M059J (cell line): ENCODE measurements at regions not wholly inside any gene's neighbourhood (a gene's known extent, or its start where the extent isn't known, plus 50 kb on each side); places are given as distances from the start of the nearest gene placed in this dataset.
A peak's percentile ranks its signal among the peaks of the same experiment; 100 is the strongest.
"Not testable (repeated sequence)": the region's sequence is repeated elsewhere in the genome, so short reads cannot be mapped to it uniquely, and the experiment has no call there.

Experiments used
- DNase-seq: peaks from one replicate; pipeline ENCODE4 v3.0.0-alpha.2; 2012; ENCODE audit warnings: low read depth

DNA sequence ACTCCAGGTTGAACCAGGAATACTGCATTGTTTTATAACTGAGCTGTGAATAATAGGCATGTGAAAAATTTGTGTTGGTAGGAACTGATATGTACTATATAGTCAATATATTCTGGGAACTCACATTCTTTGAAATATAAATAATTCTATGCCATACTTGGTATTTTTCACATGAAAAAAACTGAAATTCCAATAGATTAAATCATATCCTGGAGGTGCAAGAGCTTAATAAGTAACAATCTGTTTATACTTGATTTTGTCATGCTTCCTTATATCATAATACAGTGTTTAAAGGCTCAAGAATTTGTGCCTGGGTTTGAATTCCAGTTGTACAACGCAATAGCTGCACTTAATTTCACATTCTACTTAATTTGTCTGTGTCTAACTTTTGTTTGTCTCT is 387.0 kb downstream of the USP25 start:
- DNase-seq: peak; percentile 4

DNA sequence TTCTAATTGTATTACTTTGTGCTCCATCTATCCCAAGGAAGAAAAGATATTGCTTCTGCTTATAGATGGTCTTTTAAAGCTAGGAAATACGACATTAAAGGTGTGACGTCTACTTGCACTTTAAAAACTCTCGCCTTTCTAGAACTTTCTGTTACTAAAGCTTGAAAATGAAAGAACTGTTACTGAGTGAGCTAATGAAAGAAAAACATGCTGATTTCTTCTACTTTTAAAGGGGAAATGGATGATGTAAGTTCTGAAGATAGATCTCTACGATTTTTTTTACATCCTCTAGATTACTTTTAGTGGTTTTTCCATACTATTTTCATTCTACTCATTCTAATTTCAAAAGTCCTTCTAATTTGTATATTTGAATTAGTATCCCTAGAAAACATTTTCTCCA is 387.5 kb downstream of the USP25 start:
- no peak for DNase-seq

DNA sequence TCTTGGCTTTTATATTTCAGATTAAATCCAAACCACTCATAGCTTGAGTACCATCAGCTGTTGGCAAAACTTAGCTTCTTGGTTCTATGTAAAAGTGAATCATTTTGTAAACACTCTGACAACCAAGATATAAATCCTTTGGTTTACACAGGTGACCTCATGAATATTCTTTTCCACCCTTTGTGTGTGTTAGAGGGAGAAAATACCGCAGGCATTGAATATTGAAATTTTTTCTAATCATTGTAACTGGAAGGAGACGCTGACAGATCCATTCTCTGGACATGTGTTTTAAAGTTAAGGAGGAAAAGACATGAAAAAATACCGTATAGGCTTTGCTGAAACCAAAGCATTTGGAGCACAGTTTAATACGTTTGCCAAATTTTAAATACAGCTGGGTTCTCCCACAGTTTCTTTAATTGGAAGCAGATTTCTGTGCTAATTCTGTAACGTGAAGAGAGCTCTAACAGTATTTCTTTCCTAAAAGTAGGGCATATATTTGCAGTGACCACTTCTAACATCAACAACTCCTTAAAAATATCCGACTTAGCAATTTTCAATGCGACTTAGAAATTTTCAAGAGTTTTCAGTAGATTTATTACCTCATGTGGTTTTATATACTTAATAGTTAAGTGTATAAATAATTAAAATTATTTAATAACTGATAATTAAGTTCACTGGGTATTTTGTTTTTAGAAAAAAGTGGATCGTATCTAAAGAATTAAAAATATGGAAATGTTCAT is 388.2 kb downstream of the USP25 start:
- peak; percentile 80 for DNase-seq

DNA sequence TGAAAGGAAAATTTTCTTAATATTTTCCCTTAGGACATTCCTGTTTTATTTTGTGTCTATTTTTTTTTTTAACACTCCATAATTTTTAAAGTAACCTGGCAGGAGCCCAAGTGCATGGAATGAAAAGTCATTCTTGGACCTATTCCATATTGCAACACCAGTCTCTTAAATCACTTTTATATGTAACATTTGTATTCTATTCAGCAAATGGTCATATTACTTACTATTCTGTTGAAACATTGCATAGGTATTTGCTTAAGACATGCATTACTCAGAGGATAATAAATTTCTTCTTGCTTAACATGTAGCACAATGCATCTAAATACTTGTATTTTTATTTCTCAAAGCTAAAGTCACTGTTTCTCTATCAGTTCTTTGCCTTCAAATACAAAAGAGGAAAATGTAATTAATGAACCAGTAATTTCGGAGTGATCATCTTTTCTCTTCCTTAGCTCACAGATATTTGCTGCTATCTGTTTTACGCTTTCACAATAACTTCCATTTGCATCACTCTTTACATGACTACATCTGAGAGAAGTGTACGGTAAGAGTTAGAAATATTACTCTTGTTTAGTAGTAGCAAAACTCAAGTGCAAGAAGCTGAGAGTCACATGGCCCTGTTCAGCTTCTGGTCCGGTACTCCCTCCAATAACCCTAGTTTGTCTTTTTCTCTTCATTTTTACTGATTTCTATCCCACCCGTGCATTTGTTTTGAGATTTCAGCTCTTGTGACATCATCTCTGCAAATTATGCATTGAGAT is 394.8 kb downstream of the USP25 start:
- DNase-seq: peak; percentile 74

DNA sequence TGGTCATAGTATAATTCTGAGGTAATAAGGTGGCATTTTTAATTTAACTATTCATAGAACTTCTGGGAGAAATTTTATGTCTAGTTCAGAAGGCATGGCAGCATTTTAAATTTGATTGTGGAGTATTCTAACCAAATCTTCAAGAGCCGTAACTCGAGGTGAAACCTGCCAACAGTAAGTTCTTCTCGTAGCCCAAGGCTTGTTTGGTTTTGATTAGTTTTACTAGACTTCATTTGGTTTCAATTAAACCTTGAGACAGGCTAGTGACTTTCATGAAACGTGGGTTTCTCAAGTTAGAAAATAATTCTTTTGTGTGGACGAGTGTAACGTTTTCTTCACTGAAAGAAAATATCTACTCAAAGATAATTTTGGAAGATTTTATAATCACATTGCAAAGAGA is 395.5 kb downstream of the USP25 start:
- peak; percentile 63 for DNase-seq

DNA sequence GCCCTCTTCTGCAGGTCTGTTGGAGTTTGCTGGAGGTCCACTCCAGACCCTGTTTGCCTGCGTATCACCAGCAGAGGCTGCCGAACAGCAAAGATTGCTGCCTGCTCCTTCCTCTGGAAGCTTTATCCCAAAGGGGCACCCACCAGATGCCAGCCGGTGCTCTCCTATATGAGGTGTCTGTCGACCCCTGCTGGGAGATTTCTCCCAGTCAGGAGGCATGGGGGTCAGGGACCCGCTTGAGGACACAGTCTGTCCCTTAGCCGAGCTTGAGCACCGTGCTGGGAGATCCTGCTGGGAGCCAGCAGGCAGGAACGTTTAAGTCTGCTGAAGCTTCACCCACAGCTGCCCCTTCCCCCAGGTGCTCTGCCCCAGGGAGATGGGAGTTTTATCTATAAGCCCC is 402.7 kb downstream of the USP25 start:
- not testable (repeated sequence) for DNase-seq

DNA sequence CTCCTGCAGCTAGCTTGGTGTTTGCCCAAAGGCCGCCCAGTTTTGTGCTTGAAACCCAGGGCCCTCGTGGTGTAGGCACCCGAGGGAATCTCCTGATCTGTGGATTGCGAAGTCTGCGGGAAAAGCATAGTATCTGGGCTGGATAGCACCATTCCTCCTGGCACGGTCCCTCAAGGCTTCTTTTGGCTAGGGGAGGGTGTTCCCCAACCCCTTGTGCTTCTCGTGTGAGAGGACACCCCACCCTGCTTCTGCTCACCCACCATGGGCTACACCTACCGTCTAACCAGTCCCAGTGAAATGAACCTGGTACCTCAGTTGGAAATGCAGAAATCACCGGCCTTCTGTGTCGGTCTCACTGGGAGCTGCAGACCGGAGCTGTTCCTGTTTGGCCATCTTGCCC is 403.5 kb downstream of the USP25 start:
- DNase-seq: no peak

DNA sequence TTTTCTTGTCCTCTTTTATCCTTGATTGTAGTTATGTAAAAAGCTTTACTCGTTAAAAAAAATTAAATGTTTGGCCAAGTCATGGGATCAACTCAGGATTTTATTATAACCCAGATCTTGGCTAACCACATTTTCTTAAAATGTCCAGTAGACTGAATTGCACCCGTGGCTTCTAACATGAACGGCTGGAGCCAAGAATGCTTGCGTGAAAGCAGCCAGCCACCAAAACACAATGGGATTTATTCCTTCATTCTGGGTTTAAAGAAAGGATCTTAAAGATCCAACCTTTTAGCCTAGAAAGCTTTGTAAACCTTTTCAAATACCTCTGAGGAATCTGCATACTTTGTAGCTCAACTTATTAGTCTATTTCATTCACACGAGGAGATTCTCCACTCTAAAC is 404.4 kb downstream of the USP25 start:
- no peak for DNase-seq

DNA sequence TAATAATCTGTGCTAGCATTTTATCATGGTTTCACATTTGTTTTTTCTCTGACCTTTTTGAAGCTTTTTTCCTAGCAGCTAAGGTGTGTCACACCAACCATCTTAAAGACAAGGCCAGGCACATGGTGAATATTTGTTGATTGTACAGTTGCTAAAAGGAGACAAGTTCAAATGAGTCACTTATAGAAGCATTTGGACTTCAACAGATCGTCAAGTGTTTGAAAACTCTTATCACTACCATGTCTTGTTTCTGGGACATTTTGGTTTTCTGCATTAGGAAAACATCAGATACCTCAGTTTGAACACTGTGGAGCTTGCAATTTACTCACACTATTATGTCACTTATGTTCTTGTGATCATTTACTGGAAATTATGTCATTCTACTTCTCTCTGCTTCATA is 407.3 kb downstream of the USP25 start:
- no peak for DNase-seq

DNA sequence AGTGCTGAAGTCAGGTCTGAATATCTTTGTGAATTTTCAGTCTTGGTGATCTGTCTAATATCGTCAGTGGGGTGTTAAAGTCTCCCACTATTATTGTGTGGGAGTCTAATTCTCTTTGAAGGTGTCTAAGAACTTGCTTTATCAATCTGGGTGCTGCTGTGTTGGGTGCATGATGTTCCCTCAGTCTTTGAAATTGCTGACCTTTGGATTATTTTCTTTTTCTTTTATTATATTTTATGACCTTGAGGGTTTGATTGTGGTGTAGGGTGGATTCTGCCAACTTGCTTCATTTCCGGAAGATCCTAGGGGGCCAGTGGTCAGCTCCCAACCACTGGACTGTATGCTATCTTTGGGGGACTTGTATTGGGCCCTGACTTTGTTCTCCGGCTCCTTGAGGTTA is 415.3 kb downstream of the USP25 start:
- DNase-seq: no peak

DNA sequence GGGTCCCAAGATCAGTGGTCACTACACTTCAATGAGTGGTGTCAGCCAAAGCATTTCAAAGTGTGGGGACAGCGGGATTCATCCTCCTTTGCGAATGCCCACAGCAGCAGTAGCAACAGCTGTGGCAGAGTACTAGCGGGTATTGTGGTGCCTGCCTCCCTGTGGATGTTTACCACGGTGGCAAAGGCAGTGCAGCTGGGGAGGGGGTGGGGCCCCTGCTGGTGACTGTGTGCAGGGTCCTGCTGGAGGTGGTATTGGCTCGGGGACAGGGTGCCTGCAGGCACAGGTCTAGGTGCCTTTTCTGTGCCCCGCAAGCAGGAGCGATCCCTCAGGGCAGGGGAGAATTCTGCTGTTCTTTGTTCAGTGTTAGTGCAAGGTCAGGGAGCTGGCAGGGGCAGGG is 415.7 kb downstream of the USP25 start:
- no peak for DNase-seq

DNA sequence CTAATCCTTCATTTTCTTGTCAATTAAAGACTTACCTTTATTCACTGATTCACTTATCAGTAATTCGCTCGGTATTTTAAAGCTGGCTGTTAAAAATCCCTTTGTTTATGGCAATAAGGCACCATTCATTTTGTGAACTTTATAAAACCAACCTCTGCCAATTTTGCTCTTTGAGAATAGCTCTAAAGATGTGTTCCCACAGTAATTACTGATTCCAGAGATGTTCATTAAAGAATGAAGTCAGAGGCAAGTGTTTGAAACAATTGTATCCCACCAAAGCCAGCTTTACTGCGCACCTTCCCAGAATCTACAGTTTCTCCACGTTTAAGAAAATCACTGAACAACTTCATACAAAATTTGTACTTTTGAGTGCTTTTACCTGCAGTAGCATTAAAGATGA is 424.5 kb downstream of the USP25 start:
- no peak for DNase-seq

DNA sequence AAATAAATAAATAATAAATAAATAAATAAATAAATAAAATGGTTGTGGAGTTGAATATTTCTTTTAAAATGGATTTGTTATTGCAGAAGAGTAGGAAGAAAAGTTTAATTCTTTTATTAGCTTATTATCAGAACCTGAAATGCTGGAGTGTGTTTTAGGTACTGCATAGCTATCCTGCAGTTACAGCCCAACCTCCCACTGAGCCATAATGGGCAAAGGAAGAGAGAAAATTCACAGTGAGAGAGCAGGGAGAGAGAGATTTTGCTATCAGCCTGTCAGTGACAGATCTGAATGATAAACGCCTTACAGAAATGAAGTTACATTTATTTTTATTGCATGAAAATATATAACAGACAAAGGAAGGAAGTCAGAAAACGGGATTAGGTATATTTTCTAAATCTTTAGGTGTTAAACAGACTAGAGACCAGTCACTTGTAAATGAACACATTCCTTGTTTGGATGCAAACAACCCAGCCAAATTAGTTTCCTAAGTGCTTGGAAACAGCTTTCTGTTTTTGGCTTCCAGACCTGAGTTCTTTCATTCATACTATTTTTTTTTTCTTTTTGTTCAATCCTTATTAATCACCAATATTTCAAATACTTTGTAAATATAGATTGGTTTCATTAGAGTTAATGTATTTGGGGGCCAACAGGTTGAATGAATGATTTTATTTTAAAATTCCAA is 425.3 kb downstream of the USP25 start:
- no peak for DNase-seq

DNA sequence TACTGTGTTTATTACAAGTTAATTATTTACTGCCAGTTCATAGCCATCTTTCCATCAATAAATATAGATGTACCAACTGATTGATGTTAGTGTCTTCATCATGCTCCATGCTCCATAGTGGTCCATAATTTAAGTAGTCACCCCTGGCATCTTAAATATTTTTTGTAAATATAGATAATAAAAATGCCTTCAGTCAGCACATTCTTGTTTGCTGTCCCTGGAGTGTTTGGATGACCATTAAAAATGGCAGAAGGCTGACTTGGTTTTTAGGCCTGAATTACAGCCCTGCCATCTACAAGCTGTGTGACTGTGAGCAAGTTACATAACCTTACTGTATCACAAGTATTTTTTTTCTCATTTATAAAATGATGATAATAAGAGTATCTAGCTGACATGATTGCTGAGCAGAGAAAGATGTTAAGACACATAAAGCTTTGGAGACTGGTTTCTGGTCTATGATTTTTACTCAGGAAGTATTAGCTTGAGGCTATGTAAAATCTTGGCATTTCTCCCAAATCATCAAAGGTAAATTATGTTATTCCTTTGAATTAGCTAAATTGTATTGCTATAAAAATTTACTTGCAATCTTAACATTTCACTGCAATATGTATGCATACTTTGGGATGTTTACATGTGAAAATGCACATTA is 427.2 kb downstream of the USP25 start:
- DNase-seq: peak; percentile 18

DNA sequence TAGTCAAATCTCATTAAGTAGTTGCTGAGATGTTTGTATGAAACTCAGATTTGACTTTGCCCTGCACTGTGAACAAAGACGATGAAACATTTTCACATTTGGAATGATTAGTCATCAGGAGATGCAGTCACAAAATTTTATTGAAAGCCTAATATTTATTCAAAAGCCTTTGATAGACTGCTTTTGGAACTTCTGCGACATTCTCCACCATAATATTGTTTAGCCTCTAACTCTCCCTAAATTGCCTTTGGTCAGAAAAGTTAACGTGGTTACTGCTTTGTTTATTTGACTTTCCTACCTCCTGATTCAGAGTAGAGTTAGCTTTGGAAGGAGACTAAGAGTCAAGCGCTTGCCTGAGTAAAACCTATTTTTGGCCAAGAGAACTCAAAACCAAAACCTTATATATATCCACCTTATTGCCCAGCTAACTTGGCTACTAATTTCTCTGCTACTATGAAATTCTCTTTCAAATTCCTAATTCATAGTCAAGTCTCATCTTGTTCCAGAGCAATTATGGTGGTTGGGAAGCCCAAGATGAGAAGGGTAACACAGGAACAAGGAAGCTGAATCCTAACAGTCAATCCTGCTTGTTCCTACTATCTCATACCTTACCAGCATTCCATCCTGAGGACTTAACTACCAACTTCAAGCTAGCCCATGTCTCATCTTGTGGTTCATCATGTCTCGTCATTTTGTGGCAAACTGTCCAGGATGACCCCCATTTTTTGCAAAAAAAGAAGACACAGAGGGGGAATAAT is 429.6 kb downstream of the USP25 start:
- DNase-seq: peak; percentile 88

DNA sequence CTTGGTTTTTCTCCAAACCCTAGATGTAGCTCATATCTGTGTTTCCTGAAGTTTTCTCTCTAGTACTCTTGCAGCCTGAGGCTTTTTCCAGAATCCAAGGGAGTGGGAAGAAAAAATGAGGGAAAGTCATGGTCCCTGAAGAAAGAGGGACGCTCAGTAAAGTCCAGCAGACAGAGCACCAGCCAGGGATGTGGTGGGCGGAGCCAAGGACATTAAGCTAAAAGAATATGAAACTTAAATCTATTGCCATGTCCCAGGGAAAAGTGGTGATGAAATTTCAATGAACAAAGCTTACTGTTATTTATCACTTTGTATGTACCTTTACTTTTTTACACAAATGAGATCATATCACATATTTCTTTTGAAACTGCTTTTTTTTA is 430.2 kb downstream of the USP25 start:
- DNase-seq: peak; percentile 66

DNA sequence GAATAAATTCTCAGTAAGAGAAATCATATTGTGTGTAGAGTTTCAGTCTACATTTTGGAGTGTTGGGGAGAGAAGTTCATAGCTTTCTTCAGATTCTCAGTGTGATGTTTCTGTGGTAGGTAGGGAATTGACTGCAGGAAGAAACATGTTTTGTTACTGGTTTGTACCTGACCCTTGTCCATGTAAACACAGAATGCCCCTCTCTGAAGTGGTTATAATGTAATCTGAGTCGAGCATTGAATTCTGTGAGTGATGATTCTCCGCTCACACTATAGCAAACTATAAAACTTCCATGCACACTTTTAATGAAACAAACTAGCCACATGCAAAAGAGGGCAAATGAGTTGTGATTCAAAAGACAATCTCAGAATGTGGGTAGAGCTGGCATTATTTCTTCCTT is 433.2 kb downstream of the USP25 start:
- no peak for DNase-seq

DNA sequence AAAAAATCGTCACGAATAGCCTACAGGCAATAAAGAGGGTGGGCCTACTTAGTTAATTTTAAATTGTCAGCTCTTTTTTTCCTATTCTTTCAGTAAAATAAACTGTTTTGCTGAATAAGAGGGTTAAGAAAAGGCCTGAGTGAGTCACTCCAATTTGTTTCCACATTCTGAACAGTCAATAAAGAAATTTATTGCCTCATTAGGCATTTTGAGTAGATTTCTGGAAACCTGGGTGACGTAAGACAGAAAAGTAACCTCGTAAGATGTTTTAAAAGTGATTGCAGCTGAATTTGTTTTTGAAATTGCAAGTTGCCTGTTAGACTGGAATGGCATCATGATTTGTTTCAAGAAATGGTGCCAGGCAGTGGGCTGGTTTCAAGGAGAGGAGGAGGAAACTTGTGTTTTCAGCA is 439.3 kb downstream of the USP25 start:
- DNase-seq: peak; percentile 84

DNA sequence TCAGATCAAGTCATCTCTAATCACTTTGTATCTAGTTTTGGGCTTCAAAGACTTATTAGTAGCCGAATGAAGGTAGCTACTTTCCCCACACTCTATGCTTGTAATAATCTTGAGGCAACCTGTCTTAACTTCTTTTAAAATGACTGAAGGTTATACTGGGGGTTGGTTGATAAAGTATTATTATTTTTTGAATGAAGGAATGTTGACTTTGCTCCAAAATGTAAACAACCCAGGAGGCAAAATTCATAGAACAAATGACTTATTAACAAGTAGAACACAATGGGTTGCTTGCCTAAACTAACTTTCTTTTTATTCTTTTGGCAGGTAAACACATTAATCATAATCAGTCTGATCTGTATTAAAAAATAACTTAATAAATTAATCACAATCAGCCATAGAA is 440.0 kb downstream of the USP25 start:
- peak; percentile 9 for DNase-seq

DNA sequence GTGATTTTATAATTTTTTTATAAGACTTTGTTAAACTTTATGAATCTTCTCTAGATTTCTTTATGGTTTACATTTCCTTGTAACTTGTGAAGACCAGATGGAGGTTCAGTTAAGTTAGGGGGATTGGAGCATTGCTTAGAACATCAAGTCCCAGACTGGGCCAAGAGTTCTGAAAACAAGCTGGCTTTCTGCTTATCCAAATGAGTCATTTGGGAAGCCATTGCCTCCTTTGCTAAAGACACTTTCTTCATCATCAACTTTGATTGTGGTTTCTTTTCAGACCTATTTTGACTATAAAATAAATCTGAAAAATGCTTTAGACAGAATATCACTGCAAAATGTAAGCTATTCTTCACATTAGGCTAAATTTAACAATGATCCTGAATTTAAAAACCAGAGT is 446.8 kb downstream of the USP25 start:
- DNase-seq: no peak

DNA sequence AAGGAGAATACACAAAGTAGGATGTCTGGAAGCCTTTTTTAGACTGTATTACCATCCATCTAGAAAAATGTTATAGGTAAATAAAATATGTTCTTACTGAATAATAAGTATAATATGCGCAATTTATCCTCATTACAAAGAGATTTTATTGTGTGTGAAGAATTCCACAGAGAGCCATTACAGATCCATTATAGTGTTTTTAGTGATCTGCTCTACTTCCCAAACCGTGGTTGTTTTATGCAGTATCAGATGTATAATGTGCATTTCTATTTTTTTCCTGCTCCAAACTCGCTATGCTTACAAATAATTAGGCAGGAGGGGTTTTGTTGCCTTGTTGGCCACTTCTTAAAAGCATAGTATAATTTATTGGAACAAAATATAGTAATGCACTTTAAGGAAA is 447.8 kb downstream of the USP25 start:
- no peak for DNase-seq

DNA sequence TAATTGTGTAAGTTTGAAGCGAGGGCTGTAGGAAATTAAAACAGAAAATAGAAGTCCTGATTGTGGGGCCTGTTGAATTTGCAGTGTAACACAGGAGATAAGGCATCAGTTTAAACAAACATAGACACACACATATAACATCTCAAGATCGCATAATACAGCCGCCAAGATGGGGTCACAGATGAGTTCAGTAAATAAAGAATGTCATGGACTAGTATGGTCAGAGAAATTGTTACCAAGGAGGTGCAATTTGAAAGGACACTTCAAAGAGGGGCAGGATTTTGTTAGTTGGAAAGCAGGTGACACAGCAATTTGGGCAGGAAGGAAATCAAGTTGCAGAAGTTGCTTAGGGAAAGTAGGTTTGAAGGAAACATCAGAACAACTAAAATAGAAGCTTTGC is 450.0 kb downstream of the USP25 start:
- DNase-seq: no peak
